ENCODE measurements at regions not wholly inside any gene's neighbourhood (a gene's known extent, or its start where the extent isn't known, plus 50 kb on each side); places are given as distances from the start of the nearest gene placed in this dataset.
"Not testable (repeated sequence)": the region's sequence is repeated elsewhere in the genome, so short reads cannot be mapped to it uniquely, and the experiment has no call there.

DNA sequence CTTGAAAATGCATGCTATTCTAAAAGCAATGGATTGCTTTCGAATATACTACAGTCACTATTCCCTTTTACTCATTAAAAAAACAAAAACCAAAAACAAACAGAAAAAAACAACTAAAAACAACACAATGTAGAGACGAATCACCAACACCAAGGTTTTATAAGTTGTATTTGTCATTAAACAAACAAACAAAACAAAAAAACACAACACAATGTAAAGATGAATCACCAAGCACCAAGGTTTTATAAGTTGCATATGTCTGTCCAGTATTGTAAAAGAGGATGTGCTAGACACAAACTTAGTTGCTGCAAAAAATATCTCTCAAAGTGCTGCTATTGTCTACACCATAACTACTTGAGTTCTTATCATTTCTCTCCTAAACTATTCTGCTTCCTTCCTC is 1269.2 kb downstream of the EFNA5 start:
- no peak for DNase-seq

DNA sequence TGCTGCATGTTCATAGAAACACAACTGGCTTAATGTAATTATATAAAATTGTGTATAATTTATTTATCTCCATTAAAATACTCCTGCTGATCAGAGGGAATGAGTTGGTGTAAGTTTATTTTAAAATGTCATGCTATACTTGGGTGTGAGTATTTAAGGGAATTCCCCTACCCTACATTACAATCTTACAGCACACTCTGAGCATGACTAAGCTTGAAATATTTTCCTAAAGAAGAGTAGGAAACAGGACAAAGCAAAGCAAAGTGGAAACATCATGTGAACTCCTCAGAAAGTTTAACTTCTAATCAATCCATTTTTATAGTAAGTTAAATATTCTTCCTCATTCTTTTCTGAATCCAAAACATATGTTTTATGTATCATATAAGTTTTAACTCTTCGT is 1271.3 kb downstream of the EFNA5 start:
- no peak for DNase-seq

DNA sequence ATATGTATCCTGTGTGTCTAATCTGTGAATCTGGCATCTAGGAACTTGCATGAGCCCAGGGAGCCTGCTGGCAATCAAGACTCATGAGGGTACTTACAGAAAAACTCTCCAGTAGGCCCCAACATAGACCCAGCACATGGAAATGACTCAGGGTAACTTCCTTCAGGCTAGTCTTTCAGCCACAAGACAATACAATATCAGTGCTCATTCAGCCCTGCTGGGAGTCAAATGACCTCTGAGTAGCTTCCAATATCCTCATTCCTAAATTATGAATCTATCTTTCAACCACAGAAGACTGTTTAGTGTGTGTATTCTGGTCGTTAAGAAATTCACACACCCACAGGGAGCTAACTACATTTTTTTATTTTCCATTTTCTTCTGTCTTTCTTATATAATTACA is 1273.0 kb downstream of the EFNA5 start:
- no peak for DNase-seq

DNA sequence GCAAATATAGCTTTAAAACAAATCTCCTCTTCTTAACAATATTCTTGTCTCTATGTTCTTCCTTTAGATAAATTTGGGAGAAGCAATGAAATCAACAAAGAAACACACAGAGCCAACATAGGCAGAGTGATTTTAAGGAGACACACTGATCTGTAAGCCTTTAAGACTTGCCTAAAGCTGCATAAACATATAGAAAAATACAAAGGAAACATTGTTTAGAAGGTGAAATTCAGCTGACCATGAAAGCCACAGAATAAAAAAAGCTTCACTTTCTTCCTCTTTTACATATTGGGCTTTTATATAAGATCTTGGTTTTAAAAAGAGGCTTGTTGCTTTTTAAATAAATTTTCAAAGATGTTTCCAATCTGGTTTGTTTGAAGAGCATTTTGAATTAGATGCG is 1277.5 kb downstream of the EFNA5 start:
- DNase-seq = no peak

DNA sequence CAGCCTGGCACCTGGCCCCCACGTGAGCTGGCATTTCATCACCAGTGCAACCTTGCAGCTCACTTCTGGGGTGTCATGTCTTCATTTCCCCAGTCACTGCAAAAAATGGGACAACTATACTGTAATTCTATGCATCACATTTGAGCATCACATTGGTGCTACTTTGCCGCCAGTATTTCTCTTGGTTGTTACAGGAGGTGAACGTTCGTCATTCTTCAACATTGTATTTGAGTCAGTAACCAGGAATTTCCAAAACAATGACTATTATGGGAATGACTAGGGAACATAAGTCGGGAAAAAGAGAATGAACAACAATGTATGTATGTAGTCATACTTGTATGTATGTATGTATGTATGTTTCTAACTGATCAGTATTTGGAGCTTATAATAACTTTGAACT is 1278.0 kb downstream of the EFNA5 start:
- DNase-seq = no peak

DNA sequence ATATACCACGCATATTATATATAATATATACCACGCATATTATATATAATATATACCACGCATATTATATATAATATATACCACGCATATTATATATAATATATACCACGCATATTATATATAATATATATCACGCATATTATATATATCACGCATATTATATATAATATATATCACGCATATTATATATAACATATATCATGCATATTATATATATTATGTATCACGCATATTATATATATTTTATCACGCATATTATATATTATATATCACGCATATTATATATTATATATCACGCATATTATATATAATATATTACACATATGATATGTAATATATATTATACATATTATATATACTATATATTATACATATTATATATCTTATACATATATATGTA is 1283.0 kb downstream of the EFNA5 start:
- DNase-seq = not testable (repeated sequence)

DNA sequence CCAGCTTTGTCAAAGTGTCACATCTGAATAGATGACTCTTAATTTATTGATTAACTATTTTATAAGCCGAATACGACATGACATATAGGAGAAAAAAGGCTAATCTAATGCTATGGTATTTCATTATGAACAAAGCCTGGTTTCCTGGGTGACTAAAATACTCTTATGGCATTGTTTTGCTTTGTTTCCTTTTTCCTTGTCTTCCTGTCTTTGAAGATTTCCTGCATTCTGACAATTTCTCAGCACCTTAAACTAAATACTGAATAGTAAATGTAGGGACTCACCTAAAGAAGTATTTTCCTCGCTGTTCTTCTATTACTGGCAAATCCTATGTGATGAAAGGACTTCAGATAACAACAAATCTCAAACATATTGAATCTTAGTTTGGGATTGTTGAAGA is 1284.5 kb downstream of the EFNA5 start:
- no peak for DNase-seq

DNA sequence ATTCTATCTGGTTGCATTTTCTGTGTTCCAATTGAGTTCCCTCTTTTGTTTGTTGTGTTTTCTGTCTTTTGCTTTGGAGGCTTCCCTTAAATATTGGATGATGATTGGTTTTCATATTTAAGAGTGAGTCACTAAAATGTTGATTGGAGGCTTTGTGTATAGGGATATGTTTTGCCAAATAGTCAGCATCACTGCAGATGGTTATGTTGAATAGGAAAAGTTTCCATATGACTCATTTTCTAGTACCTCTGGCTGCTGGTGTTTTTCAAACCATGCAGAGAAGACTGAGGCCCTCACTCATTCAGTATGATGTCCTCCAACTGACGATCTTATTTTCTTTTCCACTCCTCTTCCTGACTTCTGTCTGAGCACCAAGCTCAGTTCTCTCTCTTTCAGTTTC is 1290.0 kb downstream of the EFNA5 start:
- no peak for DNase-seq

DNA sequence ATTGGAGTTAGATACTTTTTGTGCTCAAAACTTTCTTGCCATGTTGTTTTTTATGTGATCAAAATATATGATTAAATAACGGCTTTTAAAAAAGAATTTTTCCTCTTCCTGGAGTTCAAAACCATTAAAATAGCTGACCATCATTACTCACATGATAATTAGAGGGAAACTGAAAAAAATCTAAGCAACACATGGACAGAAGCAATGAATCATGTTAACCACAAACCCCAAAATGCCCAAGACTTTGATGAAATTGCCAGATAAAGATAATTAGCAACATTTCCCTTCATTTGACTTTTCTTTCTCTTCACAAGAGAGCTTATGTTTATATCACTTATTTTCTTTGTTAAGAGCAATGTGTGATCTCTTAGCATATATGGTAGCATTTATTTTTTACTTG is 1294.2 kb downstream of the EFNA5 start:
- DNase-seq = no peak

DNA sequence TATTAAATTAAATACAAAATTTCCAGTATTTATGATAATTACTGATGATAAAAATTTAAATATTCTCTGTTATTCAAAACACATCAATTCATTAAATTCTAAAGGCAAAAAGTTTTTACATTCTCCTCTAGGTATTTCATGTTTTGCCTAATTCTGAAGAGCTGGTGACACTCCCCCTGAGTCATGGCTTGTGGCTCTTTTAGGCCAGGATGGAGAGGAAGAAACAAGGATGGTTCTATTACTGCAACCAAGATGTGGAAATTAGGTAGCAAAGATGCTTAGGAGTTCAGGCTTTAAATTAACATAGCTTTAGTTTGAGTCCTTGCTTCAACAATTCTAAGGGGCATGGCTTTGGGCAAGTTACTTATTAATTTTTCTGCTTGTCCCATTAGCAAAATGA is 1295.8 kb downstream of the EFNA5 start:
- no peak for DNase-seq

DNA sequence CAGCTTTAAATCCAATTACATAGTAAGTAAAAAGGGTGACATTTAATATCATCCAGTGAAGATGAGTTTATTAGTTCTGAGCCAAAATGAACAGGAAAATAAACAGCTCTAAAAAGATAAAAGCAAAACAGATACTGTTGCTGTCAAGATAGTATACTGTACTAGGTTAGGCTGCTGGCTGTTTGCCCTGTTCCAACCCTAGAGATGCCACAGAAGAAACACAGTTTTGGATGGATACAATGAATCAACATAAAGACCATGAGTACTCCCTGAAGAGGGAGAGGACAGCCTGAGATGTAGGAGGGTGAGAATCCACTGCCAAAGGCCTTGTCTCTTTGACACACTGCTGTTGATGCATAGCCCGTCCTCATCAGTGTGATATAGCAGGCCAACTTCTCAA is 1302.7 kb downstream of the EFNA5 start:
- DNase-seq = no peak

DNA sequence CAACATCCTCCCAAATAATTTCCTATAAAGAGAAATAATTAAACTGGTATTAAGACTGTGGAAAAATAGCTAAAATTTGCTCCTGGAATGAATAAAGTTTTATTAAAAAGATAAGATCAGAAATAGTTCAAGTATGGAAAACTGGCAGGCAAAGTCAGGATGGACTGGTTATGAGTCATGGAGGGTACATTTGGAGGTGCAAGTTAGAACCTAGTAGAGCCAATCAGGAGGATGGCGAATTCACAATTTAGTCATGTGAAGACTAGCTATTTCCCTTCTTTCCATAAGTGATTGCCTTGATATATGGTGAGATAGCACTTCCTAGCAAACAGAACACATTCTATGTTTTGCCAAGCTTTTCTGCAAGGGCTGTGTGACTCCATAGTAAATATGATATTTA is 1303.5 kb downstream of the EFNA5 start:
- DNase-seq = no peak

DNA sequence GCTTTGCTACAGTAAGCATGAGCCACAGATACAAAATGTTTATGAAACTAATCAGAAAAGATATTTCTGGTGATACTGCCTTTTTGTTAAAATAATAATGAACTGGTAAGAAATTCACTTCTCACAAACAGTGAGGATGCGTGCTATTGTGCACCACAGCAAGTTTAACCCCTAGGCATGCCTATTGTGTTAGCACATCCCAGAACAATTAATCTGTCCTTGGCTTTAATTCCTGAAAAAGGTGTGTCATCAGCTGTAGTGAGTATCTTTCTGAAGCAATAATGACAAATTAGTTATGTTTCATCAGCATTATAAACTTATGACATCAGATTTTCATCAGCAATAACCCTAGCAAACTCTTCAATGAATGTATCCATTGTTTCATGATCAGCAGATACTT is 1307.2 kb downstream of the EFNA5 start:
- DNase-seq = no peak

DNA sequence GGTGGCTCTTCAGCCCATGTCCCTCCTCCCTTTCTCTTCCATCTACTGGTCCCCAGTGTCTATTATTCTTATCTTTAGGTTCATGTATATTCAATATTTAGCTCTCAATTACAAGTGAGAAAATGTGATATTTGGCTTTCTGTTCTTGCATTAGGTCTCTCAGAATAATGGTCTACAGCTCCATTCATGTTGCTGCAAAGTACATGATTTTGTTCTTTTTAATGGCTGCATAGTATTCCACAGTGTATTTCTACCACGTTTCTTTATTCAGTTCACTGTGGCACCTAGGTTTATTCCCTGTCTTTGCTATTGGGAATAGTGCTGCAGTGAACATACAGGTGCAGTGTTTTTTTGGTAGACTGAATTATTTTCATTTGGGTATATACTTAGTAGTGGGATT is 1308.8 kb downstream of the EFNA5 start:
- no peak for DNase-seq

DNA sequence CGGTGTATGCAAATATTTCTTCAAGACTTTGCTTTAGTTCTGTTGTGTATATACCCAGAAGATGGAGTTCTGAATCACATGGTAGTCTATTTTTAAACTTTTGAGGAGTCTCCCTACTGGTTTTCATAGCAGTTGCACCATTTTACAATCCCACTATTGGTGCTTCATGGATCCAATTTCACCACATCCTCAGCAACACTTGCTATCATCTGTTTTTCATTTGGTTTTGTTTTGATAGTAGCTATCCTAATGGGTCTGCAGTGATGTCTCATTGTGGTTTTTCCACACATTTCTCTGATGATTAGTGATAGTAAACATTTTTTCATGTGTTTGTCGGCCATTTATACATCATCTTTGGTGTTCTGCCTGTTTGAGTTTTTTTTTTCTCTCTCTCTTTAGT is 1339.3 kb downstream of the EFNA5 start:
- DNase-seq = no peak

DNA sequence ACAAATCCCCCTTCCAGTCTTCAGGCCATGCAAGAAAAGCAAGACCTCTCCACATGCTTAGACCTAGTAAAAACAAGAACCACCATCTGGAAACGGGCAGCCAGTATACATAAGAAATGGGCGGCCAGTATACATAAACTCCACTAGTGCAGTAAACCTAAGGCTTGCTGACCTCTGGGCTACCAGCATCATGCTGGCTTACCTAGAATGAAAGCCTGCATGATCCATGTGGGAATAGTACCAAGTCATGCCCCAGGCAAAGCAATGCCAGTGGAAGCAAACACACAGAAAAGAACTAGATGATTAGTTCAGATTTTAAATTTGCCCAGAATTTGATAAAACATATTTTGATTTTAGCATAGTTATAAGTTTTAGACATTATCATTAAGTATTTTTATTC is 1346.4 kb downstream of the EFNA5 start:
- no peak for DNase-seq

DNA sequence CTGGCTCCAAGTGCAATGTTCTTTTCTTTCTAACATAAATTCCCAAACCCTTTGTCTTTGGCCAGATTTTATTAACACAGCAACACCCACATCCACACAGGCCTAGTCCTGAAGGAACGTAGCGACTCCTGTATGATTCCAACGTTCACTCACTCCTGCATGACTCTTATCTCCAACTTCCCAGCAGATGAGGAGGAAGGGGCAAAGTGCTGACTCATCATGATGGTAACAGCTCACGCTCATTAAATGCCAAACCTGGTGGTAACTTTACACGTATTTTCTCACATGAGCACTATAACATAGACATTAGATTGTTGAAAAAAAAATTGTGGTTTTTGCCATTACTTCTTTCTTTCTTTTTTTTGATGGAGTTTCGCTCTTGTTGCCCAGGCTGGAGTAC is 1349.5 kb downstream of the EFNA5 start:
- DNase-seq = no peak

DNA sequence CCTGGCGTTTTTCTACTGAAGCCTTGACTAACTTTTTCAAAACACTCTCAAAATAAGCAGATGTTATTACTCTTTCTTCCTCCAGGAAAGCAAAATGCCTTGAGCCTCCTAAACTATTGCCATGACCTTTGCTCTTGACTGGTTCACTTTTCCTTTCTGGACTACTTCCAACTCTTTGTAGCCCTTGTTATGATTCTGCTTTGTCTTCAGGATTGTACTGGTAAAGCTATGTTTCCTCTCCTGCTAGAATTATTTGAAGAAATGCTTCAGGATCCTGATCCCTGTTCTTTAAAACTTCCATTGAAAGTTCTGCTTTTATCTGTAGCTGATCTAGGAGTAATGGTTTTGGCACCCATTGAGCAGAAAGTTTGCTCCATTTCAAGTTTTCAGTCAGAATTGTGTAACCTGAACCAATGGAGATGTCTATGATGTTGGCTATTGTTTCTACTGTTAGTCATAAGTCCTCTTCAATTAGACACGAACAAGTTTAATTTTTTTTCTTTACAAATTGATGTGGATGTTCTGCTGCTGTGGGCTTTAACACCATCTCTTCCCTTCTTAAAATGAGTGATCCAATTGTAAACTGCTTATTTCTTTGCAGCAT is 1356.4 kb downstream of the EFNA5 start:
- DNase-seq = no peak

DNA sequence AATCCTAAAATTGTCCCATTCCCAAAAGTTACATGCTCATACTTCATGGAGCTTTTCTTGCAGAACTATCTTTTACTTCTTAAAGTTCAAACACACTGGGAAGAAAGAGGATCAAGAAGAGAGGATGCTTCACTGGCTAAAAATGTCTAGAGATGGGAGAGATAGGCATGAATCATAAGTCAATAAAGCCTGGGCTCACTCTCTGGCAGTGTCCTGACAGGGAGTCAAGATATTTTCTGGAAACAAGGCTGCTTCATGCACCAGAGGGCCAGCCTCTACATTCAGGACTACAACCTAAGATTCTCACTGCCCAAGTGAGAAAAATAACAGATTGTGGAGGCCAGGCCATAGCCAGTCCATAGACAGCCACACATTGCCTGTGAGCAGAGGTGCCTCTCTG is 1358.4 kb downstream of the EFNA5 start:
- DNase-seq = no peak

DNA sequence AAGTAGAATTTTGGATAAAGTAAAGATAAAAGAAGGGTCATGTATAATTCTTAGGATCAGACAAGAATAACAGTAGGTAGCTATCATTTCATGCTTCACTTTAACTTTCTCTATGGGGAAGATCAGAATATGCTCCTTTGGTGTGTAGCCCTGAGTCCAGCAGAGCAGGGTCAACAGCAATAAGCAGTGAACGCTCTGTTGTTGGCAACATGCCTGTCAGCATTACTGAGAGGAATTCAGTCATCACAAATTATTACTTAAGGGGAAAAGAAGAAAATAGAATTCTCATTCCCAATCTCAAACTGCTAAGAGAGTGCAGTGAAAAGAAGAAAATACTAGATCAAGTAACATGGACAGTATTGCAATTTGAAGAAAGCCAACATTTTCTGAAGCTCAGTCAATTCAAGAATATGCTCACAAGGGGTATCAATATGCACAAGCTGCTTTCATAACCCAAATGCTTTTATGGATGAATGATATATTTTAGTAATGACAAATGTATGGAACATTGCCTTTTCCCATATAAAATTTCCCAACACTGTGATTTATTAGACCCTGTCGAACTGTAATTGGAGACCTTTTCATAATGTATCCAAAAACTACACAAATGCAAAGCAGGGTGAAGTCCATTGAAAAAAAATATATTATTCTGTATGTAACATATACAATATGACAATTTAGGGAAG is 1359.4 kb downstream of the EFNA5 start:
- no peak for DNase-seq

DNA sequence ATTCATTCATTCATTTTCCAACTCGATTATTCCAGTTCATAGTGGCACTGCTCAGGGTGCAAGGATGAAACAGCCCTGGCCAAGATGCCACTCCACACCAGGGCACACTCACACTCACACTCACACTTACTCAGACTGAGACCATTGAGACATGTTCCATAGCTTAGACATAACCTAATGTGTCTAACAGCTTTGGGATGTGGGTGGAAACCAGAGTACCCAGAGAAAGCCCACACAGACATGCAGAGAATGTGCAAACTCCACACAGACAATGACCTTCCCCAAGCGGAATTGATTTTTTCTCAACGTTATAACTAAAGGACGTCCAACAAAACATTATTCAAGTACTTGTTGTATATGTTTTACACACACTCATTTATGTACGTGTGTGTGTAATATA is 1363.5 kb downstream of the EFNA5 start:
- DNase-seq = no peak

DNA sequence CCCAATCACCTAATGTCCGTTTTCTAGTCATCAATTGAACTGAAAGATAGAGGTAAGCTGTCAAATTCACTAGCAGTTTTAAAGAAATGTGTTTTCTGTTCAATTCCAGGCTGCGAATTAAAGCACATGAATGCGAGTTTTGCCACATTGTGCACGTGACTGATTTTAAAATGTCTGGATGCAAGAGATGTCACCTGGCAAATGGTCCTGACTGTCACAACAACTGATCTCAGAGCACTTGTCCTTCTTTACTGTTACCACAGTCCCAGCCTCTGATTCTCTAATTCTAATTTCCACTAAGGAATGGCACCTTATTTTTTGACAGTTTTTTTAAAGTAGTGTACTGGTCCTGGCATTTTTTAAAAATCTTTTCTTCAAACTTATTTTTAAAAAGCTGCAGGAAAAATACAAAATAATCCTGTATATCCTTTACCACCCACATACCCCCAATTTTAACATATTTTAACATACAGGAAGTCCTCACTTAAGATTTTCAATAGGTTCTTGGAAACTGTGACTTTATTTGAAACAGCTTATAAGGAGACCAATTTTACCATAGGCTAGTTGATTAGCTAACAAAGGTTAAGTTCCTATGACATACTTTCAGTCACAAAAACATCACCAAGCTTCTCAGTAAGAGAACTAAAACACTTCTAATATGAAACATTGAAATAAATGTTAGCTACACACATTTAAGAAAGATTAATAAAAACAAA is 1364.3 kb downstream of the EFNA5 start:
- no peak for DNase-seq

DNA sequence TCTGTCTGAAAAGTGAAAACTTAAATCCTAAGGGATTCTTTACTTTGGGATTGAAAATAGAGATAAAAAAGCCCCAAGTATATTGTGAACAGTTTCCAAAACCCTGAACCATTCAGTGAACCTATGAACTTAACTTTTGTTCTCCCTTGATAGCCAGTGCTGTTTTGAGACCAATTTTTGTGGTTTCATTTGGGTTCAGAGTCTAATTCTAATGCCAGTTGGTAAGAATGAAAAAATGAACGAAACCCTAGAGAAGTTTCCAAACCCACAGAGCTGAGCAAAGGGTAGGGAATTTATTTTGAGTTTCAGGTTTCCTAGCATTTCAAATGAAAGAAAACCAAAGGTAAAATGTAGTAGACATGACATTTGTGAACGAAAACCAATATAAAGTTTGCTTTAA is 1366.8 kb downstream of the EFNA5 start:
- no peak for DNase-seq

DNA sequence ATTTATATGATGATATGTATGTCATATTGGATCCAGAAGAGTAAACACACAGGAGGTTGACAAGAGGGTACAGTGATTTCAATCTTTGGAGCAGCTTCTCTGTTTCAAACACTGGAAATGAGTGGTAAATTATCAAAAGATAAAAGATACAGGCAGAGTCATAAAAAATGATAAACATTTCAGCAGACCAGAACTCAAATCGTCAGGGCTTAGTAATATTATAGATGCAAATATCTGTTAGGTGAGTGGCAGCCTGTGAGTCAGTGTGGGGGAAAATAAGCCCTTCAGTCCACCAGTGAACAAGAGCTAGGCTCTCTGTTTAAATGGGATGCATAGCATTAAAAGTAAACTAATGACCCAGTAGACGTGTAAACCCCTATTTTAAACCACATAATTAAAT is 1378.1 kb downstream of the EFNA5 start:
- DNase-seq = no peak

DNA sequence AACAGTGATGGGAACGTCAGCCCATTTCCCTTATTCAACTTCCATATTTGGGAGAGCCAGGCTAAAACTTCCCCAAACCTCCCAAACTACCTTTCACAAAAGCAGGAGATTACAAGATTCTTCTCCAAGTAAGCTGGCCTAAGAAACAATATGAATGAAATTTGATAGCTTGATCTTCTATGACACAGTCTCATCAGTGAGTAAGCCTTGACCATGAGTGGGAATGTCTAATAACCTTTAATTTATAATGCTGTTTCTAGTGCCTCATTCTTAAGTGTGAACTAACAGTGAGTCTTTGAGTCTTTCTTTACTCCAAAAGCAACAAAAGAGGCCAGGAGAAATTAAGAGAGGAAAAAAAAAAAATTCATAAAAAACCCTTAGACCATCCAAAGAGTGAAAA is 1379.9 kb downstream of the EFNA5 start:
- no peak for DNase-seq

All from stimulated activated CD4-positive, alpha-beta T cell treated with anti-CD3 and anti-CD28 coated beads, Interleukin-1b, Interleukin-23, amount 100 ng/mL, for 48 hours (primary cell).